AG04449 (cell line): ENCODE measurements at regions not wholly inside any gene's neighbourhood (a gene's known extent, or its start where the extent isn't known, plus 50 kb on each side); places are given as distances from the start of the nearest gene placed in this dataset.

Experiments
- CTCF ChIA-PET: fragments of 350-600 bp; formaldehyde crosslinking; extraction: SDS; loops from one replicate; lab custom pipeline; 2021; ENCODE audit warnings: antibody characterized with exemption; lab: Yijun Ruan, JAX
- POLR2A ChIA-PET: fragments of 400-600, 350-600 bp; formaldehyde crosslinking; extraction: SDS; loops from one replicate; lab custom pipeline; 2020; ENCODE audit warnings: antibody characterized with exemption, inconsistent platforms; lab: Yijun Ruan, JAX
- DNase-seq: peaks from one replicate; pipeline ENCODE4 v3.0.0-alpha.2; 2010; ENCODE audit warnings: low read depth, low spot score
- H3K4me3 ChIP-seq: 2 replicates; pipeline ENCODE4 v1.5.1; 2011; ENCODE audit warnings: low read depth, mild to moderate bottlenecking, control low read depth, low read length
- CTCF ChIP-seq: IDR thresholded peaks from one replicate; pipeline ENCODE4 v1.5.1; 2011; ENCODE audit warnings: mild to moderate bottlenecking, moderate library complexity, low read length, control low read depth, inconsistent platforms; ENCODE audit not compliant: insufficient read depth; ENCODE audit errors: missing control alignments

GRCh38 chr20:21019468-21019813 lies 86.7 kb downstream of the LINC00237 start:
- DNase-seq, result no peak
- POLR2A ChIA-PET, result no interaction called here
- no peak for TF ChIP-seq CTCF
- no peak overlapping the region for H3K4me3 ChIP-seq
- CTCF ChIA-PET, result no interaction called here

GRCh38 chr20:21018576-21018975 lies 87.6 kb downstream of the LINC00237 start:
- no peak overlapping the region for H3K4me3 ChIP-seq
- CTCF ChIA-PET, result no interaction called here
- no peak for TF ChIP-seq CTCF
- DNase-seq, result no peak
- POLR2A ChIA-PET, result no interaction called here

- ChIA-PET CTCF (no interaction called here), POLR2A (no interaction called here)
- no peak overlapping the region for H3K4me3 ChIP-seq
- no peak for DNase-seq
- no peak for TF ChIP-seq CTCF
Observed at GRCh38 chr20:21017528-21018085, 88.6 kb downstream of the LINC00237 start.

- ChIA-PET POLR2A (no interaction called here), CTCF (no interaction called here)
- DNase-seq, result no peak
- no peak for TF ChIP-seq CTCF
- no peak overlapping the region for H3K4me3 ChIP-seq
Observed at GRCh38 chr20:21016751-21017150, 89.4 kb downstream of the LINC00237 start.

GRCh38 chr20:21014528-21014927 lies 91.6 kb downstream of the LINC00237 start:
- CTCF ChIA-PET, result no interaction called here
- POLR2A ChIA-PET, result no interaction called here

GRCh38 chr20:21008951-21009350 lies 97.2 kb downstream of the LINC00237 start:
- POLR2A ChIA-PET, result no interaction called here
- no peak for TF ChIP-seq CTCF
- CTCF ChIA-PET, result no interaction called here
- DNase-seq, result no peak
- H3K4me3 ChIP-seq, result no peak overlapping the region

More at GRCh38 chr20:21014528-21014927, 91.6 kb downstream of the LINC00237 start:
- H3K4me3 ChIP-seq, result no peak overlapping the region
- no peak for DNase-seq
- TF ChIP-seq CTCF, result no peak
